Loucy (cell line): ENCODE measurements at regions not wholly inside any gene's neighbourhood (a gene's known extent, or its start where the extent isn't known, plus 50 kb on each side); places are given as distances from the start of the nearest gene placed in this dataset.

Source experiments
- EZH2phosphoT487 ChIP-seq: fragments of 200-600 bp; IDR thresholded peaks from 2 replicates; pipeline ENCODE4 v1.6.1; 2018; ENCODE audit warnings: antibody characterized with exemption, mild to moderate bottlenecking, moderate library complexity, borderline replicate concordance
- TF ChIP-seq, protein P1 (sequence below): fragments of 200-600 bp; sonication (generic); conservative IDR thresholded peaks from 2 replicates; pipeline ENCODE4 v1.5.1; 2014; ENCODE audit warnings: mild to moderate bottlenecking, antibody characterized with exemption, low read length

DNA sequence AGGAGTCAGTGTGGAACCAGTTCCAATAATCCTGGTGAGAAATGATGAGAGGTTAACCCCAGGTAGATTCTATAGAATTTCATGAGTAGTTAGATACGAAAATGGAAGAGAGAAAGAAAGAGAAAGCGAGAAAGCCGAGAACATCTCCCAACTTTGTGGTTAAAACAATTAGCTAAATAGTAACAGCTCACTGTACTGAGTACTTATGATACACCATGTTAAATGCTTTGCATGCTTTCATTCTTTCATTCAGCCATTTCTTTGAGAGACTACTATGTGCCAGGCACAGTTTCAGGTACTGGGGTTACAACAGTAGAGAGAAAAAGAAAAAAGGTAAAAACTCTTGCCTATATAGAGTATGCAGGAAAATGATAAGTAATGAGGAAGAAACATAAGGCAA is 109.7 kb upstream of the SYT6 start:
- TF ChIP-seq, protein P1, sequence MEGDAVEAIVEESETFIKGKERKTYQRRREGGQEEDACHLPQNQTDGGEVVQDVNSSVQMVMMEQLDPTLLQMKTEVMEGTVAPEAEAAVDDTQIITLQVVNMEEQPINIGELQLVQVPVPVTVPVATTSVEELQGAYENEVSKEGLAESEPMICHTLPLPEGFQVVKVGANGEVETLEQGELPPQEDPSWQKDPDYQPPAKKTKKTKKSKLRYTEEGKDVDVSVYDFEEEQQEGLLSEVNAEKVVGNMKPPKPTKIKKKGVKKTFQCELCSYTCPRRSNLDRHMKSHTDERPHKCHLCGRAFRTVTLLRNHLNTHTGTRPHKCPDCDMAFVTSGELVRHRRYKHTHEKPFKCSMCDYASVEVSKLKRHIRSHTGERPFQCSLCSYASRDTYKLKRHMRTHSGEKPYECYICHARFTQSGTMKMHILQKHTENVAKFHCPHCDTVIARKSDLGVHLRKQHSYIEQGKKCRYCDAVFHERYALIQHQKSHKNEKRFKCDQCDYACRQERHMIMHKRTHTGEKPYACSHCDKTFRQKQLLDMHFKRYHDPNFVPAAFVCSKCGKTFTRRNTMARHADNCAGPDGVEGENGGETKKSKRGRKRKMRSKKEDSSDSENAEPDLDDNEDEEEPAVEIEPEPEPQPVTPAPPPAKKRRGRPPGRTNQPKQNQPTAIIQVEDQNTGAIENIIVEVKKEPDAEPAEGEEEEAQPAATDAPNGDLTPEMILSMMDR = no peak
- TF ChIP-seq EZH2phosphoT487 = no peak
